Stimulated activated CD8-positive, alpha-beta memory T cell treated with anti-CD3 and anti-CD28 coated beads, Interleukin-7, amount 100 ng/mL, for 48 hours (primary cell): ENCODE measurements at regions not wholly inside any gene's neighbourhood (a gene's known extent, or its start where the extent isn't known, plus 50 kb on each side); places are given as distances from the start of the nearest gene placed in this dataset.
"Not testable (repeated sequence)": the region's sequence is repeated elsewhere in the genome, so short reads cannot be mapped to it uniquely, and the experiment has no call there.

Experiments
- DNase-seq, 2 donors: peaks; one replicate each; pipeline ENCODE4 v3.0.0-alpha.2; 2020; ENCODE audit warnings: low read depth in 1 of 2; ENCODE audit errors: extremely low read depth in 1 of 2

DNA sequence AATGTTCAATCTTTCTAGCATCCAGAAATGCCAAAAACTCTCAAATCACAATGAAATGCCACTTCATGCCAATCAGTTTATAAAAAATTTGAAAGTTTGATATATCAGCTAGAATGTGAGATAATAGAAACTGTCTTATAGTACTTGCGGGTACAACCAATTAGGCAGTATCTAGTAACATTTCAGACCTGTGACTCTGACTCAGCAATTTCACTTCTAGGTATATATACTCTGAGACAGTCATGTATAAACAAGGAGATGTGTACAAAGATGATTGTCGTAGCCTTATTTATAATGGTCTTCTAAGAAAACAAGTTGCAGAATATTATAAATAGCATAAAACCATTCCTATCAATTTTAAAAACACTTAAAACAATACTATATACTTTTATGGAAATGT is 252.3 kb upstream of the PODXL start:
- DNase-seq = no peak

DNA sequence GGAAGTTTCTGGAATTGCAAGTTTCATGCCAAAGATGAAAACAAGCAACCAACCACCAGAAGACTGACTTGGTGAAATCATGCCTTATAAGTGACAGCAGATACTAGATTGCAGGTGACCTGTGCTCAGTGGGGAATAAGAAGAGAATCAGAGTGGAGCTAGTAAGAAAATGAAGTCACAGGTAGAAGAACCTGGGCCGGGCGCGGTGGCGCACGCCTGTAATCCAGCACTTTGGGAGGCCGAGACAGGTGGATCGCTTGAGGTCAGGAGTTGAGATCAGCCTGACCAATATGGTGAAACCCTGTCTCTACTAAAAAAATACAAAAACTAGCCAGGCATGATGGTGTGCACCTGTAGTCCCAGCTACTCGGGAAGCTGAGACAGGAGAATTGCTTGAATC is 251.7 kb upstream of the PODXL start:
- DNase-seq = not testable (repeated sequence)

DNA sequence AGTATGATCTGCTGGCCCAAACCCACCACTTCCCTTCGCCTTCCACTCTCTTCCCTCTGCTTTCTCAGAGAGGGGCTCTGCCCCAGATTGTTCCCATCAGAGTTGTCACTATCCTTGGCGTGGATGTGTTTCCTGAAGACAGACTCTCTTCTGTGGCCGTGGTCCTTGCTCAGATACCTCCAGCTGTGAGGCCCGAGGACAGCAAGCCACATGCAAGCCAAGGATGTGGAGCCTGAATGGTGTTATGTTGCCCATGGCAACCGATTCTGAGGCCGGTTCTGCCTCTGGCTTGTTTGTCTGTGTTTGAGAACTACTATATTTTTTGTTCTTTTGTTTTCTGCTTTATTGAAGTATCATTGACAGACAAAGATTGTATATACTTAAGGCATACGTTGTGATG is 247.4 kb upstream of the PODXL start:
- DNase-seq = no peak

DNA sequence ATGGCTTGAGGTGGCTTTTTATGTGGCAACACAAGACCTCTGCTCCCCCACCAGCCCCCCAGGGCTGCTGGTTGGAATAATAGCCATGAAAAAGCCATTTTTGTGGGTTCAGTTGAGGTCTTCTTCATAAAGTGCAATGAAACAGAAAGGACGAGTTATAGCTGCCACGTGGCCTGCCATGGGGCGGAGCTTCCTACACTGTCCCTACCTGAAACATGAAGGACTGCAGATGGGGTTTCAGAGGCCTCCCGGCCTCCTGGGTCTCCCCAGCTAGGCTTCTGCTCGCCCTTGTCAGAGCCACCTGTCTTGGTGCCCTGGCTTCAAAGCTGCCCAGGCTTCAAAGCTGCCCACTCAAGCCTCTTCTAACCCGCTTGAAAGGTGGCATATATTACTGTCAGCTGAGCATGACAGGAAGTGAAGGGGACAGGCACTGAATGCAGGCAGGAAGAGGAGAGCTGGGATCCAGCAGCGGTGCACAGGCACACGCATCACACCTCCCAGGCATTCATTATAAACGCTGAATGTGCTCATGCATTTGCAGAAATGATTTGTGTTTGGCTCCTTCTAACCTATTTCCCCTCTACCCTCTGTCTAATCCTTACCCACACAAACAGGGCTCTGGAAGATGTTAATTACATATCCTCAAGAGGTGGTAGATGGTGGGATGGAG is 245.9 kb upstream of the PODXL start:
- DNase-seq = no peak

DNA sequence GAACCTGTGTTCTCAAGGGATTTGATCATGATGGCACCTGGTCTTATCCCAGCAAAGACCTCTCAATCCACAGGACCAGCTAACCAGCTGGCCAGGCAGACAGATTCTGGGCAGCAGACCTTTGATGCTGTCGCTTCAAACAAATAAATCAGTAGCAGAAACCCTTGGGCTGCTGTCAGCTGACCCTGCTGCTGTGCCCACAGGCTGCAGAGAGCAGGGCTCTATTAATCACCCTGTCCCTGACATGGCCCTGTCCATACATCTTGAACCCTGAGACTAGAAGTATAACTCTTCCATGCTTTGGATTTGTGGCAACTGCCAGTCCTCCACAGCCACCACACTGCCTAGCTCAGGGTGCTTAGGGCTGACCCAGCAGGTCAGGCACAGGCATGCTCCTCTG is 244.1 kb upstream of the PODXL start:
- no peak for DNase-seq

DNA sequence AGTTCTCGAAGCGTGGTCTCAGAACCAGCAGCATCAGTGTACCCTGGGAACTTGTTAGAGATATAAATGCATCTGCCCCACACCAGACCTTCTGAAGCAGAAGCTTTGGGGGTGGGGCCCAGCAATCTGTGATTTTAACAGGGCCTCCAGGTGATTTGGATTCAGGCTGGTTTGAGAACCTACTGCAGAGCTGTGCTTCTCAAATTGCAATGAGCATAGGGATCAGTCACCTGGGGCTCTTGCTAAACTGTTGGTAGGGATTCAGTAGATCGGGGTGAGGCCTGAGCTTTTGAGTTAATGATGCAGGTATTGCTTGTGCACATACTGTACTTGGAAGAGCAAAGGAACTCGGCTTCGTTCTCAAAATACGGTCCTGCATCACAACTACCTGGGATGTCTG is 243.6 kb upstream of the PODXL start:
- DNase-seq = no peak

DNA sequence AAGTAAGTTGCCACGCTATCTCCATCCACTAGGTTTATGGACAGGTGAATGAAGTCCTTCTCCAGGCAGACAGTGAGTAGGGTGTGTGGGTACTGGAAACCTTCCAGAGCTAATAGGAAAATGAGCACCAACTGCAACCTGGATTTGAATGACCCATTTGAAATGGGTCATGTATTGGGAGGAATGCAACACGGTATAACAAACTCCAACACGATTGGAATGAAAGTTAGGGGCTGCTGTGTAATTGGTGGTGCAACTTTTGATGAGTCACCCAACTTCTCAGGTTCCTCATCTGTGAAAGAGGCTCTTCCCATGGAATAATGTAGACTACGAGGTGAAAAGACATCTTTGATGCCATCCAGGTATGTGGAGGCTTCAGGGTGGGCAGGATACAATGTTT is 241.4 kb upstream of the PODXL start:
- DNase-seq = no peak

DNA sequence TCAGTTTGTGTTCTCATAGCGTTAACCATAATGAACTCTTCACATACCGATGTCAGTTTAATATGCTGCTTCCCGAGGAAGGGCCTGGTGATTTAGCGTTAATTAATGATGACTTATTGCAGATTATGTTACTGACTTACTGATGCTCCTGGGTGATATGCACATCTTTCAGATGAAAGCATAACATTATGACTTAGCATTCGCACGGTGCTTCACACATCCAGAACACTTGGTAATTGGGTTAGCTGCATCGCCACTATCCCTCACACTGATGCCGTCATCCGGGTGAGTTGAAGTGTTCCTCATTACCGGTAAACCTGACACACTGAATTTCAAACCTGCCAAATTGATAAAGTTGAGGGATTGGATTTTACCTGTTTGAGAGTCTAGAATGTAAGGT is 239.0 kb upstream of the PODXL start:
- no peak for DNase-seq

DNA sequence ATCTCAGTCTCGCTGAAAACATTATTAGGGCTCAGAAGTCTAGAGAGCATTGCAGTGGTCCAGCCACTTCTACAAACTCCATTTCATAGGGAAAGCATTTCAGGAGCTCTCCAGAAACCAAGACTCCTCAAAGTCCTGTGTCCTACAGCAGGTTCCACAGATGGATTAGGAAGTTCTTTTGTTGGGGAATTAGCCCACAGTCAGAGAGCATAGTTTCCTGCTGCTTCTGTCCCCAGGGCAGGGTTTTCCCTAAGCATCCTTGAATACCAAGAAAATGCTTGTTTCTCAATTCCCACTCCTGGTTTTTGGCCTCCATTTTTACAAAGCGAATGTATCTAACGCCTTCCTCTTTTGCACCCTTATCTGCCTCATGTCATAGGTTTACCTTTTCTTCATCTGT is 235.9 kb upstream of the PODXL start:
- no peak for DNase-seq

DNA sequence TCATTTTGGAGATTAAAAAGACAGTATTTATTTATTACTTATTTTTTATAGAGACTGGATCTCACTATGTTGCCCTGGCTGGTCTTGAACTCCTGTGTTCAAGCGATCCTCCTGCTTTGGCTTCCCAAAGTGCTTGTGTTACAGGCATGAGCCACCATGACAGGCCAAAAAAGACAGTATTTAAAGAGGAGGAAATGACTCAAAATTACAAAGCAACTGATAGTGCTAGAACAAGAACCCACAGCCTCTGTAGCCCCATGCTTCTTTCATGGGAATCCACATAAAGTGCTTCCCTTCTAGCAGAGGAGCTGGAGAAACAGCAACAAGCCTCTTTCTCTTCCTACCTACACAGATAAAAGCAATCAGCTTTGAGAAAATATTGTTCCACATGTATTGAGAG is 230.7 kb upstream of the PODXL start:
- no peak for DNase-seq

DNA sequence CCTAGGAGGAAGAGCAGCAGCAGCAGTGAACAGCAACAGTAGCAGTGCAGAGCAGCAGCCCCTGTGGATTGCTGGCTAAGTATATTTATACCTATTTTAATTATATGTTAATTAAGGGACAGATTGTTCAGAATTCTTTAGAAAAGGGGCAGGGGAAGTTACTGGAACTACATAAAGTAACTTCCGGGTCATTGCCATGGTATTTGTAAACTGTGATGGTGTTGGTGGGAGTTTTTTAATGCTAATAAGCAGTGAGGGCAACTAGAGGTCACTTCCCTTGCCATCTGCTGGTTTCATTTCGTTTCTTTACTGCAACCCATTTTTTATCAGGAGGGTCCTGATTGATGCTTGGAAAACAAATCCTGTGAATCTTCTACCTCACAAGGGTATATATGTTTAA is 229.8 kb upstream of the PODXL start:
- no peak for DNase-seq

DNA sequence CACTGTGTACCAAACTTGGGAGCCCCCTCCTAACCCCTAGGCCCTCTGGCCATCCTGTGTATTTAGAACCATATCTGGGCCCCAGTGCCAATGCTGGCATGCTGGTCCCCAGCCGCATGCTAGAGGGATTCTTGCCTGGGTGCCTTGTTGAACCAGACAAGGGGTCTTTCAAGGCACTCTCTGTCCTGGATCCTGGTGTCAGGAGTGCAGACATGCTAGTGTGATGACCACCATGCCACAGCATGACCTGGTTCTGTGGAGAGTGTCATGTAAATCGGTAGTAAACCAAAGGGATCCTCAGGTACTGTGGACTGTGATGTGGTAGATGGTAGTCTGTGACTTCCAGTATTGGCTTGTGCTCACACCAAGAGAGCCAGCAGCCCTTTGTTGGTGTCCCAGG is 222.2 kb upstream of the PODXL start:
- DNase-seq = no peak

DNA sequence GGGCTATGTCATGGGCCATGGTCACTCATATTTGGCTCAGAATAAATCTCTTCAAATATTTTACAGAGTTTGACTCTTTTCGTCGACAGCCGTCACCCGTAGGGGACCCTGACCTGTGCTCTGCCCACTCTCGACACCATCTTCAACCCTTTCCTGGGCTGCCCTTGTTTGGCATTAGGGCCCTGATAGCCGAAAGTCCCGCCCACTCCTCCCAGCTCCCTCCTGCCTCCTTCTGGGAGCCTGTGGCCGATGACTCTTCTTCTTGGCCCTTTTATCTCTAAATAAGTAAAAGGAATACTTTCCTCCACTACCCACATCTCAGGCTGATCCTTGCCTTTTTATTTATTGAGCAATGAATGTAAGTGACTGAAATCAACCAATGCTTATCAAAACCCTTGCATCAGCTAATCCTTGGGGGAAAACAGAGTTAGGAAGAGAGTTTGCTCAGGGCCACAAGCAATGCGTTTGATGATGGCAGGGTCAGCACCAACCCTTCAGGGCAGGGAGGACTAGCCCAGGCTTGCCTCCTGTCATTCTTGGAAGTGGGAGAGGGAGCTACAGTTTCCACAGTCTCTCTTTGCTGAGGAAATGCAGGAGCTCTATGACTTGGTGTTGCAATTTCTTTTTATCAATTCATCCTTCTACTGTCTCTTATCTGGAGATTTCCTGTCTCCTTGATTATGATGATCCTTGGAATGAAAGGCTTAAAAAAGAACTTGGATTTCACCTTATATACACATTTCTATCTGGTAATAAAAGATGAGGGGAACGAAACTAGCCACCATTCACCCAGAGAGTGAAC is 218.2 kb upstream of the PODXL start:
- no peak for DNase-seq

DNA sequence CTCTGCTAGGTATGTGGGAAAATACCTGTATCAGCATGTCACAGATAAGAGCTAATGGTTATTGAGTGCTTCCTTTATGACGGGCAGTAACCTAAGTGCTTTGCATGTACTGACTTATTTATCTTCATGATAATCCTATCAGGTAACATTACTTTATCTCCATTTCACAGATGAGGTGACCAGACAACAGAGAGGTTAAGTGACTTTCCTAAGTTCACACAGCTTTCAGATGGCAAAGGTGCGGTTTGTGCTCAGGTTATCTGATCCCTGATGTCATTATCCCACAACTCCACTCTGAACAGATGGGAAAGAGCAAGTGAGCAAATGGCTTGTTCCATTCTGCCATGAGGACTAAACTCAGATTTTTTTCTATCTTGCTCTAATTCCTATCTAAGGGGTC is 217.0 kb upstream of the PODXL start:
- no peak for DNase-seq

DNA sequence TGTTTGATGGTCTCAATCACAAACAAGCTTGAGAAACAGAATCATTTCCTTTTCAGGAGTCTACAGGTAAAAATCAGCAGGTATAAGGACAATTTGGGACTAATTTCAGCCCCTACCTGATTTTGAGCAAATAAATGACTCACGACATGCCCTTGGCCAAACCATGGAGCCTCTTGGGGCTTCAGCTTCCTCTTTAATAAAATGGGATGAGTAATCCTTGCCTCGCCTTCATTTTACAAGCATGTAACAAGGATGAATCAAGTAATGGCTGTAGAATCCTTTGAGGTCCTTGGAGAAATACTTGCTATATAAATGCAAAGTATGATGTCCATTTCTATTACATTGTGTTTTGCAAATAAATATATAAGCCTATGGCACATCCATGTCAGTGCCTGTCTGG is 212.8 kb upstream of the PODXL start:
- DNase-seq = no peak

DNA sequence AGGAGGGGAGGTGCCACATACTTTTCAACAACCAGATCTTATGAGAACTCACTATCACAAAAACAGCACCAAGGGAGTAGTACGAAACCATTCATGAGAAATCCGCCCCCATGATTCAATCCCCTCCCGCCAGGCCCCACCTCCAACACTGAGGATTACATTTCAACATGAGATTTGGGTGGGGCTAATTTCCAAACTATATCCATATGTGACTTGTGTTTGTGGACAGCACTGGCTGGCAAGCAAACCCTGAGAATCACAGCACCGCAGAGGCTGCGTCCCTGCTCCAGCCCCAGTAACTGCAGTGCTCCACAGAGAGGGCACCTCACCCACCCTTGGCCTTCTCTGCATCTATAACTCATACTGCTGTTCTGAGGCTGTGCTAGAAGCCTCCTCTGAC is 211.2 kb upstream of the PODXL start:
- DNase-seq = no peak

DNA sequence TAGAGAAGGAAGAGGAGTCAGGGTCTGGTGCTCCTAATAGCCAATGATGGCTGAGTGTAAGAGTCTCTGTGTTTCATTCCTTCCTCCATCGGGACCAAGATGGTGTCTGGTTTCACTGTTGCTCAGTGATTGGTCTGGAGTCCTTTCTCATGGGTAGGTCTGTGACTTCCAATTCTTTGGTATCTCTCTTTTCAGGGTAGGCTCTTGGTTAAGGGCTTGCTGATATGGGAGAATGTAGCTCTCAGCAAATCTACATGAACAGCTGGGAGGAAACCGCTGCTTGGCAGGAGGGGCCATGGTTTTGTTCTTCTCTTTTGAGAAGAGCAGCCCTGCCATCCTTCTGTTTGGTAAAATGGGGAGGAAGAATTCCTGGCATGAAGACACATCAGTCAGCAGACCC is 209.1 kb upstream of the PODXL start:
- no peak for DNase-seq

DNA sequence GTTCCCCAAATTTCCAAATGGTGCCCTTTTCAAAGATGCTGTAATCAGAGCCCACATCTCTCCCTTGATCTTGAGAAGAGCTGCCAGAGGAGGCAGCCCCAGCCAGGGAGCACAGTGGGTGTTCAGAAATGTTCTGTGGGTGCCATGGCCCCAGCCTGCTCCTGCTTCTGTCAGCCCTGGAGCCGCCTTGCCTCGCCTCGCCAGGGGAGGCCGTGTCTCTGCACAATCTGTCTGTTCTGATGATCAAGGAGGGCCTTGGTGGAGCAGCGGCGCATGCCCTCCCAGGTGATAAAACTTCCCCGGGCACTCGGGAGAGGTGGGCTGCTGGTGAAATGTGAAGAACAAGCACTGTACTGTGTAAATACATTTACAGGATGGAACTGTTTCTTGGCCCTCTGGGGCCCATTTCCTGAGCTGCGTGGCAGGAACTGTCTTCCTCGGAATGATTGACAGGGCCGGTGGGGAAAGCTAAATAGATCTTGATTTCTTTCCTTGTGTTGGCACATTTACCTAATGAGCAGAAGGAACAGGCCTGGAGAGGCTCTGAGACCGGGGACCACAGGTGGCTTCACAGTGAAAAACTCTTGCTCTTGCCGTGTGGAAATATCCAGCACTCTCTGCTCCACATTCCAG is 207.8 kb upstream of the PODXL start:
- no peak for DNase-seq

DNA sequence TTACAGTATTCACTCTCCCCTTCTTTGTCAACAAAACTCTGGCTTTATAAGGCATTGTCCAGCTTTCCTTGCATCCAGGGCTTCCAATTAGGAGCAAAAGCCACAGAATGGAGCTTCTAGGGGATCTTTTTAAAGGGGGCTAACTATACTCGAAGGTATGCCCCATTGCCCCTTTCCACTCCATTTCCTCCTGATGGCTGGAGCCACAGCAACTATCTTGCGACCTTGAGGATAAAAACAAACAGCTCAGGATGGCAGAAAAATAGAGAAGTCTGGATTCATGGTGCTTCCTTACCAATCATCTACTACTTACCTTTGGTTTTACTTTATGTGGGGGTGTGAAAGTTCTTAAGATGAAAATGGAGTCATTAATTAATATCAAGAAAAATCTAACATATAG is 206.3 kb upstream of the PODXL start:
- DNase-seq = no peak

DNA sequence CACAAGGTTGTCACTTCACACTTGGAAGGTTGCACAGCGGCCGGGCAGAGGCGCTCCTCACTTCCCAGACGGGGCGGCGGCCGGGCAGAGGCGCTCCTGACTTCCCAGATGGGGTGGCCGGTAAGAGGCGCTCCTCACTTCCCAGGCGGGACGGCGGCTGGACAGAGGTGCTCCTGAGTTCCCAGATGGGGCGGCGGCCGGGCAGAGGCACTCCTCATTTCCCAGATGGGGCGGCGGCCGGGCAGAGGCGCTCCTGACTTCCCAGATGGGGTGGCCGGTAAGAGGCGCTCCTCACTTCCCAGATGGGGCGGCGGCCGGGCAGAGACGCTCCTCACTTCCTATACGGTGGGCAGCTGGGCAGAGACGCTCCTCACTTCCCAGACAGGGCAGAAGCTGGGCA is 199.4 kb upstream of the PODXL start:
- DNase-seq = not testable (repeated sequence)

DNA sequence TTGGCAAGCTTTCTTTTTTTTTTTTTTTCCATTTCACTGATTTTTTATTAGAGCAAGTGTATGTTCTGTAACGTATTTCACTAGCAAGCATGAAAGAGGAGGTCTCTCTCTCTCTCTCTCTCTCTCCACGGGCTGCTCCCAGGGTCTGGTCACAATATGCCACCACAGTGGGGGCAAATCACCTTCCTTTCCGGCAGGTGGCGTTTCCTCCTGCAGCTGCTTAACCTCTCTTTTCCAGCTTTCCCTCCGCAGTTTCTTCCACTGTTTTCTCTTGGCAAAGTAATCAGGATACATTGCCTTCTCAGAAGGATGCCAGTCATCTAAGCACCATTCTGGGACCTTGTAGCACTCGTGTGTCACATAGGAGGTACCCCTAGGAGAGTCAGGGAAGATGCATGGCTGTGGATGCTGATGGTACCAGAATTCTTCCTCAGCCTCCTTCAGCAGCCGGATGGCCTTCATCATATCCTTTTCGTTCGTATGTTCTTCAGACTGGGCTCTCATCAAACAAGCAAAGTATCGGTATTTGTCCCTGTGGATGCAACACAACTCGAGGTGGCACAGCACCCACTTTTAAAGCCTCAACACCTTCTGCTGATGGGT is 197.3 kb upstream of the PODXL start:
- no peak for DNase-seq
